ENCODE measurements at regions not wholly inside any gene's neighbourhood (a gene's known extent, or its start where the extent isn't known, plus 50 kb on each side); places are given as distances from the start of the nearest gene placed in this dataset.

- CTCF ChIA-PET: no interaction called here
These were observed 172.8 kb downstream of the ACTL8 start for GRCh38 chr1:17927952-17928351.

GRCh38 chr1:17929224-17929623, 174.1 kb downstream of the ACTL8 start:
- Histone ChIP-seq H3K4me3 (ENCODE audit: low read length) (no peak overlapping the region), H3K27me3 (ENCODE audit: control insufficient read depth in 2 of 2, insufficient read depth in 2 of 2, low read length in 2 of 2) (no peaks in the 10 kb centered on the region), H3K27ac (ENCODE audit: low read depth, low read length) (no peak overlapping the region), H3K36me3 (ENCODE audit: control insufficient read depth in 2 of 3, insufficient read depth in 3 of 3, low read length in 3 of 3) (no peaks in the 10 kb centered on the region), H3K9me3 (ENCODE audit: control insufficient read depth in 2 of 3, low read length in 3 of 3) (no peaks in the 10 kb centered on the region), H3K4me1 (ENCODE audit: control insufficient read depth in 2 of 2, insufficient read depth in 2 of 2, low read length in 2 of 2) (no peaks in the 10 kb centered on the region)
- DNase-seq (no peak), ATAC-seq (no peak)
- H3K4me3 Mint-ChIP-seq: no peak overlapping the region
- no peak overlapping the region for H3K27ac Mint-ChIP-seq
- no peaks in the 10 kb centered on the region for H3K36me3 Mint-ChIP-seq
- CTCF ChIA-PET: no interaction called here
- intact Hi-C loops (cut with micrococcal nuclease): no loop called here
- peaks cover 0 to 8% (median 0%) of the 10 kb centered on the region in 7 donors for H3K4me1 Mint-ChIP-seq
- peaks cover 0 to 11% (median 0%) of the 10 kb centered on the region in 11 donors for H3K9me3 Mint-ChIP-seq
- peaks cover 0 to 33% (median 12%) of the 10 kb centered on the region in 5 donors for H3K27me3 Mint-ChIP-seq
- POLR2A ChIA-PET: no interaction called here

More at GRCh38 chr1:17927952-17928351, 172.8 kb downstream of the ACTL8 start:
- no peaks in the 10 kb centered on the region for H3K27me3 ChIP-seq (ENCODE audit: control insufficient read depth in 2 of 2, insufficient read depth in 2 of 2, low read length in 2 of 2)
- H3K4me1 ChIP-seq (ENCODE audit: control insufficient read depth in 2 of 2, insufficient read depth in 2 of 2, low read length in 2 of 2): no peaks in the 10 kb centered on the region
- Mint-ChIP-seq H3K4me1 (peaks cover 0 to 11% (median 0%) of the 10 kb centered on the region in 7 donors), H3K36me3 (no peaks in the 10 kb centered on the region), H3K9me3 (peaks cover 0 to 10% (median 0%) of the 10 kb centered on the region in 11 donors), H3K27me3 (peaks cover 0 to 43% (median 12%) of the 10 kb centered on the region in 5 donors), H3K4me3 (no peak overlapping the region), H3K27ac (peak overlapping the region in 1 of 9 donors; percentile 60)
- no peaks in the 10 kb centered on the region for H3K9me3 ChIP-seq (ENCODE audit: control insufficient read depth in 2 of 3, low read length in 3 of 3)
- intact Hi-C loops (cut with micrococcal nuclease): no loop called here
- H3K27ac ChIP-seq (ENCODE audit: low read depth, low read length): no peak overlapping the region
- no peak overlapping the region for H3K4me3 ChIP-seq (ENCODE audit: low read length)
- DNase-seq (no peak), ATAC-seq (no peak)
- POLR2A ChIA-PET: no interaction called here
- no peaks in the 10 kb centered on the region for H3K36me3 ChIP-seq (ENCODE audit: control insufficient read depth in 2 of 3, insufficient read depth in 3 of 3, low read length in 3 of 3)

- H3K4me3 ChIP-seq (ENCODE audit: low read length): no peak overlapping the region
- no peak for DNase-seq
- H3K27me3 ChIP-seq (ENCODE audit: control insufficient read depth in 2 of 2, insufficient read depth in 2 of 2, low read length in 2 of 2): no peaks in the 10 kb centered on the region
- Mint-ChIP-seq H3K27ac (no peak overlapping the region), H3K36me3 (no peaks in the 10 kb centered on the region), H3K4me1 (peaks cover 0 to under 1% (median 0%) of the 10 kb centered on the region in 7 donors), H3K9me3 (peaks cover 0 to 11% (median 0%) of the 10 kb centered on the region in 11 donors), H3K27me3 (peaks cover 0 to 29% (median 6%) of the 10 kb centered on the region in 5 donors), H3K4me3 (no peak overlapping the region)
- intact Hi-C loops (cut with micrococcal nuclease): no loop called here
- H3K36me3 ChIP-seq (ENCODE audit: control insufficient read depth in 2 of 3, insufficient read depth in 3 of 3, low read length in 3 of 3): no peaks in the 10 kb centered on the region
- ATAC-seq: no peak
- H3K9me3 ChIP-seq (ENCODE audit: control insufficient read depth in 2 of 3, low read length in 3 of 3): no peaks in the 10 kb centered on the region
- no peaks in the 10 kb centered on the region for H3K4me1 ChIP-seq (ENCODE audit: control insufficient read depth in 2 of 2, insufficient read depth in 2 of 2, low read length in 2 of 2)
- H3K27ac ChIP-seq (ENCODE audit: low read depth, low read length): no peak overlapping the region
- POLR2A ChIA-PET: no interaction called here
- CTCF ChIA-PET: interaction anchor here (0.9 kb wide), 1 partner anchor 169 kb away, joined by 4 read pairs; no protein-coding TSS in a partner anchor
These were observed 175.5 kb downstream of the ACTL8 start for GRCh38 chr1:17930635-17931034.

- Mint-ChIP-seq H3K27ac (no peak overlapping the region), H3K4me3 (no peak overlapping the region)
- ATAC-seq: no peak
These were observed 175.4 kb upstream of the IGSF21 start for GRCh38 chr1:17932164-17932563.

GRCh38 chr1:17933501-17933900, 174.1 kb upstream of the IGSF21 start:
- H3K4me3 Mint-ChIP-seq: no peak overlapping the region
- DNase-seq (no peak), ATAC-seq (no peak)
- H3K36me3 Mint-ChIP-seq: no peaks in the 10 kb centered on the region
- H3K27ac Mint-ChIP-seq: peak overlapping the region in 1 of 9 donors; percentile 27
- no peaks in the 10 kb centered on the region for H3K4me1 Mint-ChIP-seq
- H3K9me3 Mint-ChIP-seq: peaks cover 0 to 15% (median 0%) of the 10 kb centered on the region in 11 donors
- POLR2A ChIA-PET: no interaction called here
- CTCF ChIA-PET: no interaction called here
- intact Hi-C loops (cut with micrococcal nuclease): no loop called here
- Histone ChIP-seq H3K4me3 (ENCODE audit: low read length) (no peak overlapping the region), H3K4me1 (ENCODE audit: control insufficient read depth in 2 of 2, insufficient read depth in 2 of 2, low read length in 2 of 2) (no peaks in the 10 kb centered on the region), H3K9me3 (ENCODE audit: control insufficient read depth in 2 of 3, low read length in 3 of 3) (no peaks in the 10 kb centered on the region), H3K27ac (ENCODE audit: low read depth, low read length) (no peak overlapping the region), H3K36me3 (ENCODE audit: control insufficient read depth in 2 of 3, insufficient read depth in 3 of 3, low read length in 3 of 3) (no peaks in the 10 kb centered on the region), H3K27me3 (ENCODE audit: control insufficient read depth in 2 of 2, insufficient read depth in 2 of 2, low read length in 2 of 2) (no peaks in the 10 kb centered on the region)
- H3K27me3 Mint-ChIP-seq: peaks cover 0 to 19% (median 0%) of the 10 kb centered on the region in 5 donors

More at GRCh38 chr1:17932164-17932563, 175.4 kb upstream of the IGSF21 start:
- ChIA-PET CTCF (no interaction called here), POLR2A (no interaction called here)
- intact Hi-C loops (cut with micrococcal nuclease): no loop called here
- no peak overlapping the region for H3K4me3 ChIP-seq (ENCODE audit: low read length)
- Mint-ChIP-seq H3K36me3 (no peaks in the 10 kb centered on the region), H3K27me3 (peaks cover 0 to 29% (median 4%) of the 10 kb centered on the region in 5 donors), H3K4me1 (no peaks in the 10 kb centered on the region), H3K9me3 (peaks cover 0 to 15% (median 0%) of the 10 kb centered on the region in 11 donors)
- H3K4me1 ChIP-seq (ENCODE audit: control insufficient read depth in 2 of 2, insufficient read depth in 2 of 2, low read length in 2 of 2): no peaks in the 10 kb centered on the region
- no peaks in the 10 kb centered on the region for H3K27me3 ChIP-seq (ENCODE audit: control insufficient read depth in 2 of 2, insufficient read depth in 2 of 2, low read length in 2 of 2)
- H3K27ac ChIP-seq (ENCODE audit: low read depth, low read length): no peak overlapping the region
- no peak for DNase-seq
- no peaks in the 10 kb centered on the region for H3K9me3 ChIP-seq (ENCODE audit: control insufficient read depth in 2 of 3, low read length in 3 of 3)
- H3K36me3 ChIP-seq (ENCODE audit: control insufficient read depth in 2 of 3, insufficient read depth in 3 of 3, low read length in 3 of 3): no peaks in the 10 kb centered on the region

- Mint-ChIP-seq H3K36me3 (no peaks in the 10 kb centered on the region), H3K4me1 (no peaks in the 10 kb centered on the region), H3K27me3 (peaks cover 0 to 19% (median 0%) of the 10 kb centered on the region in 5 donors), H3K4me3 (no peak overlapping the region), H3K27ac (no peak overlapping the region), H3K9me3 (peaks cover 0 to 15% (median 0%) of the 10 kb centered on the region in 11 donors)
- ChIA-PET POLR2A (no interaction called here), CTCF (no interaction called here)
- intact Hi-C loops (cut with micrococcal nuclease): no loop called here
- Histone ChIP-seq H3K27ac (ENCODE audit: low read depth, low read length) (no peak overlapping the region), H3K9me3 (ENCODE audit: control insufficient read depth in 2 of 3, low read length in 3 of 3) (no peaks in the 10 kb centered on the region), H3K27me3 (ENCODE audit: control insufficient read depth in 2 of 2, insufficient read depth in 2 of 2, low read length in 2 of 2) (no peaks in the 10 kb centered on the region), H3K4me3 (ENCODE audit: low read length) (no peak overlapping the region), H3K4me1 (ENCODE audit: control insufficient read depth in 2 of 2, insufficient read depth in 2 of 2, low read length in 2 of 2) (no peaks in the 10 kb centered on the region), H3K36me3 (ENCODE audit: control insufficient read depth in 2 of 3, insufficient read depth in 3 of 3, low read length in 3 of 3) (no peaks in the 10 kb centered on the region)
- ATAC-seq: no peak
- DNase-seq: no peak
These were observed 173.6 kb upstream of the IGSF21 start for GRCh38 chr1:17933971-17934370.

GRCh38 chr1:17935230-17935629, 172.4 kb upstream of the IGSF21 start:
- H3K27ac Mint-ChIP-seq: no peak overlapping the region
- CTCF ChIA-PET: no interaction called here
- no peaks in the 10 kb centered on the region for H3K9me3 ChIP-seq (ENCODE audit: control insufficient read depth in 2 of 3, low read length in 3 of 3)
- H3K4me1 Mint-ChIP-seq: no peaks in the 10 kb centered on the region
- no peaks in the 10 kb centered on the region for H3K4me1 ChIP-seq (ENCODE audit: control insufficient read depth in 2 of 2, insufficient read depth in 2 of 2, low read length in 2 of 2)
- no peak overlapping the region for H3K4me3 ChIP-seq (ENCODE audit: low read length)
- H3K36me3 Mint-ChIP-seq: no peaks in the 10 kb centered on the region
- POLR2A ChIA-PET: no interaction called here
- ATAC-seq: no peak
- no peak overlapping the region for H3K27ac ChIP-seq (ENCODE audit: low read depth, low read length)
- H3K9me3 Mint-ChIP-seq: peaks cover 0 to 15% (median 0%) of the 10 kb centered on the region in 11 donors
- H3K27me3 ChIP-seq (ENCODE audit: control insufficient read depth in 2 of 2, insufficient read depth in 2 of 2, low read length in 2 of 2): no peaks in the 10 kb centered on the region
- H3K36me3 ChIP-seq (ENCODE audit: control insufficient read depth in 2 of 3, insufficient read depth in 3 of 3, low read length in 3 of 3): no peaks in the 10 kb centered on the region
- no peak overlapping the region for H3K4me3 Mint-ChIP-seq
- peaks cover 0 to 19% (median 4%) of the 10 kb centered on the region in 5 donors for H3K27me3 Mint-ChIP-seq
- DNase-seq: no peak
- intact Hi-C loops (cut with micrococcal nuclease): no loop called here

Measured in naive thymus-derived CD4-positive, alpha-beta T cell (primary cell).